Tibial nerve (tissue), 3 donors: ENCODE measurements at regions not wholly inside any gene's neighbourhood (a gene's known extent, or its start where the extent isn't known, plus 50 kb on each side); places are given as distances from the start of the nearest gene placed in this dataset.

Source experiments
- POLR2A ChIP-seq, 2 donors: fragments of 450-650 bp; IDR thresholded peaks; one replicate each; pipeline ENCODE4 v1.6.1; 2017; ENCODE audit warnings: antibody characterized with exemption in 2 of 2, mild to moderate bottlenecking in 2 of 2, moderate library complexity in 2 of 2
- TF ChIP-seq, protein P1 (sequence below), 5 experiments: fragments of 200-600 bp in 3 of 5; fragments of 450-650 bp in 2 of 5; sonication (generic) in 3 of 5; IDR thresholded peaks; one replicate each; pipeline ENCODE4 v1.5.1; 2016 to 2019; ENCODE audit warnings: antibody characterized with exemption in 5 of 5, mild to moderate bottlenecking in 3 of 5, moderate library complexity in 2 of 5

DNA sequence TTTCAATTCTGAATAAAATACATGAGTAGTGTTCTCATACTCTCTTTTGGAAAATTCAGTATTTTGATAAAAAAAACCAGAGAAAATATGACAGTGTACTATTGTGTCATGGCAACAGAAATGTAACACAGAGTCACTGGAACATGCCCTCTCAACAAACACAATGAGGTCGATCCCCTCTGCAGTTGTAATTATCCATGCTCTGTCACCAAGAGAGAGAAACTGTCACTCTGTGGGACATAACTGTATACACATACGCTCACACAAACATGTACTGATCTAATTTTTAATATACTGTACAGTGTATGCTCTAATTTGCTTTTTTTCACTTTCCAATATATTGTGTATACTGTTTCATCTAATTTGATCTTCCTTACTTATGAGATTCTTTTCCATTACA, 1136.8 kb upstream of the TENM3 start:
- TF ChIP-seq POLR2A (IDR thresholded peaks at IDR 0.05): no peak
- TF ChIP-seq, protein P1, sequence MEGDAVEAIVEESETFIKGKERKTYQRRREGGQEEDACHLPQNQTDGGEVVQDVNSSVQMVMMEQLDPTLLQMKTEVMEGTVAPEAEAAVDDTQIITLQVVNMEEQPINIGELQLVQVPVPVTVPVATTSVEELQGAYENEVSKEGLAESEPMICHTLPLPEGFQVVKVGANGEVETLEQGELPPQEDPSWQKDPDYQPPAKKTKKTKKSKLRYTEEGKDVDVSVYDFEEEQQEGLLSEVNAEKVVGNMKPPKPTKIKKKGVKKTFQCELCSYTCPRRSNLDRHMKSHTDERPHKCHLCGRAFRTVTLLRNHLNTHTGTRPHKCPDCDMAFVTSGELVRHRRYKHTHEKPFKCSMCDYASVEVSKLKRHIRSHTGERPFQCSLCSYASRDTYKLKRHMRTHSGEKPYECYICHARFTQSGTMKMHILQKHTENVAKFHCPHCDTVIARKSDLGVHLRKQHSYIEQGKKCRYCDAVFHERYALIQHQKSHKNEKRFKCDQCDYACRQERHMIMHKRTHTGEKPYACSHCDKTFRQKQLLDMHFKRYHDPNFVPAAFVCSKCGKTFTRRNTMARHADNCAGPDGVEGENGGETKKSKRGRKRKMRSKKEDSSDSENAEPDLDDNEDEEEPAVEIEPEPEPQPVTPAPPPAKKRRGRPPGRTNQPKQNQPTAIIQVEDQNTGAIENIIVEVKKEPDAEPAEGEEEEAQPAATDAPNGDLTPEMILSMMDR (IDR thresholded peaks at IDR 0.05): no peak
